ENCODE measurements at regions not wholly inside any gene's neighbourhood (a gene's known extent, or its start where the extent isn't known, plus 50 kb on each side); places are given as distances from the start of the nearest gene placed in this dataset.

- intact Hi-C loops (cut with DNase I): no loop called here
- TF ChIP-seq POLR2AphosphoS5 (IDR thresholded peaks at IDR 0.05) (no peak), CTCF (IDR thresholded peaks at IDR 0.05) (peak in 1 of 4 experiments; percentile 34), POLR2A (IDR thresholded peaks at IDR 0.05) (no peak)
- Histone ChIP-seq H3K36me3 (no peaks in the 10 kb centered on the region), H3K9me3 (no peaks in the 10 kb centered on the region), H3K4me3 (no peak overlapping the region), H3K27me3 (replicated peaks; ENCODE audit: insufficient read depth) (no peaks in the 10 kb centered on the region), H3K27ac (no peak overlapping the region), H3K4me1 (replicated peaks) (no peaks in the 10 kb centered on the region)
- 55% methylated on average over 8 of the region's 8 CpGs for WGBS
- no peak for DNase-seq (ENCODE audit: low spot score)
Measured at GRCh38 chr11:131217313-131218310, 152.8 kb upstream of the NTM start.

DNA sequence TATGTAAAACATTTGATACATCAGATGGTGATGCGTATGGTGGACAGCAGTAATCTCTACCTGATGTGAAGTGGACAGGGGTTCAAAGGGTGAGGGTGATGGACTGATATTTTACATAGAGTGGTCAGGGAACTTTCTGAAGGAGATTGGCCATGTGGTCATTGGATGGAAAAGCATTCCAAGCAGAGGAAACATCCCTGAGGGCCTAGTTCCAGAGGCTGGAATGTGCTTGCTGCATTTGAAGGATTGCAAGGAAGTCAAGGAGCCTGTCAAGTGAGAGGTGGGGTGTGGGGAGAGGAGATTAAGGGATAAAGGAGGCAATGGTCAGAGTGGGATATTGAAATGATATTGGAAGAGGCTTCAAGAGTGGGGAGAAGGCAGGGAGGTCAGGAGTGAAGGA lies 151.9 kb upstream of the NTM start:
- intact Hi-C loops (cut with DNase I): no loop called here
- H3K4me1 ChIP-seq (replicated peaks): no peaks in the 10 kb centered on the region
- H3K4me3 ChIP-seq: no peak overlapping the region
- WGBS: 93% methylated on average over 1 of the region's 1 CpG
- DNase-seq (ENCODE audit: low spot score): no peak
- H3K9me3 ChIP-seq: no peaks in the 10 kb centered on the region
- H3K27me3 ChIP-seq (replicated peaks; ENCODE audit: insufficient read depth): no peaks in the 10 kb centered on the region
- TF ChIP-seq POLR2A (IDR thresholded peaks at IDR 0.05) (no peak), POLR2AphosphoS5 (IDR thresholded peaks at IDR 0.05) (no peak), CTCF (IDR thresholded peaks at IDR 0.05) (no peak)
- no peaks in the 10 kb centered on the region for H3K36me3 ChIP-seq
- H3K27ac ChIP-seq: no peak overlapping the region

GRCh38 chr11:131219646-131220045 lies 150.8 kb upstream of the NTM start:
- Histone ChIP-seq H3K4me3 (no peak overlapping the region), H3K27ac (no peak overlapping the region), H3K36me3 (no peaks in the 10 kb centered on the region), H3K4me1 (replicated peaks) (no peaks in the 10 kb centered on the region), H3K9me3 (no peaks in the 10 kb centered on the region), H3K27me3 (replicated peaks; ENCODE audit: insufficient read depth) (no peaks in the 10 kb centered on the region)
- no peak for DNase-seq (ENCODE audit: low spot score)
- intact Hi-C loops (cut with DNase I): no loop called here
- TF ChIP-seq CTCF (IDR thresholded peaks at IDR 0.05): no peak
- no peak for TF ChIP-seq POLR2AphosphoS5 (IDR thresholded peaks at IDR 0.05)
- TF ChIP-seq POLR2A (IDR thresholded peaks at IDR 0.05): no peak

DNA sequence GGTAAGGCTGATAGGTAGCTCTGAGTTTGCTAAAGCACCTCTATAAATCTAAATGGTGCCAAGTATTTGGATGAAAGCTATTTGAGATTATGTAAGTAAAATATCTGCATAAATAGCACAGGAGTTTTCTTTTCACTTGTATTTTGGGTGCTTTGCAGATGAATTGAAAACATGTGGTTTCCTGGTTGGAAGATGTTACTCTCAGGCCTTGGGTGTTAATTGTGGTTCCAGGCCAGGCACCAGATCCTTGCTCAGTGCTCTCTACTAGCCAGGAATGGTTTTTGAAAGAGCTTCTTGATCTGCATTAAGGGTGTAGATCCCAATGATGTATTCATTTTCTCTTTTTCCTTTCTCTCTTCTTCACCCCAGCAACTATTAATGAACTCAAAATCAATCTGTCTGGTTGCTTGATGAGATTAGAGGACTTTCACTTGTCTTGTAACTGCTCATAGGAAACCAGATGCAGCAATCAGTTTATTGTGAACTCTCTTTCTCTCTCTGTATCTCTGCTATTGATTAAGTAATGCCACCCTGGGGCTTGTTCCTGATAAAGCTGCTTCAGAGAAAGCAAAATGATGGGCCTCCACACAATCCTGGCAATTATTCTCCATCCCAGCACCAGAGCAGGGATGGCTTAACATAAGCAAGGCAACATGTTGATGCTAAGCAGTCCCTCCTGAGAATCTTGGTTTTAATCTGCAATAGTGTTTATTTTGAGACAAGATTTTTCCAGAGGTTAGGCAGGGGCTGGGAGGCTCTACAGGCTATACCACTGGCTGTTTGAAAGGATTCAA lies 147.0 kb upstream of the NTM start:
- no peaks in the 10 kb centered on the region for H3K9me3 ChIP-seq
- H3K4me3 ChIP-seq: no peak overlapping the region
- H3K27me3 ChIP-seq (replicated peaks; ENCODE audit: insufficient read depth): no peaks in the 10 kb centered on the region
- H3K4me1 ChIP-seq (replicated peaks): no peaks in the 10 kb centered on the region
- TF ChIP-seq POLR2A (IDR thresholded peaks at IDR 0.05): no peak
- TF ChIP-seq POLR2AphosphoS5 (IDR thresholded peaks at IDR 0.05): no peak
- no peak for TF ChIP-seq CTCF (IDR thresholded peaks at IDR 0.05)
- intact Hi-C loops (cut with DNase I): no loop called here
- DNase-seq (ENCODE audit: low spot score): no peak
- no peak overlapping the region for H3K27ac ChIP-seq
- H3K36me3 ChIP-seq: no peaks in the 10 kb centered on the region

All from prostate gland (tissue), 2 donors.